Esophagus muscularis mucosa (tissue), 4 donors: ENCODE measurements at regions not wholly inside any gene's neighbourhood (a gene's known extent, or its start where the extent isn't known, plus 50 kb on each side); places are given as distances from the start of the nearest gene placed in this dataset.

Experiments
- DNase-seq: peaks from one replicate; pipeline ENCODE4 v3.0.0-alpha.2; 2017; ENCODE audit errors: extremely low spot score
- H3K27ac ChIP-seq, 4 donors: fragments of 200-600 bp; sonication (generic); replicated peaks in 1 of 4; 1 replicate in 3 of 4; 2 replicates in 1 of 4; pipeline ENCODE4 v1.5.1; 2016 to 2019; ENCODE audit warnings: mild to moderate bottlenecking in 1 of 4
- H3K27me3 ChIP-seq, 4 donors: fragments of 200-600 bp; sonication (generic); one replicate each; pipeline versions ENCODE4 v1.5.1 to v1.6.0; 2016 to 2019
- H3K36me3 ChIP-seq, 4 donors: fragments of 200-600 bp; sonication (generic); one replicate each; pipeline ENCODE4 v1.5.1; 2016 to 2019
- H3K4me1 ChIP-seq, 4 donors: fragments of 200-600 bp; sonication (generic); one replicate each; pipeline ENCODE4 v1.5.1; 2016 to 2019
- H3K4me3 ChIP-seq, 4 donors: fragments of 200-600 bp; sonication (generic); 1 replicate in 2 of 4; 2 replicates in 2 of 4; pipeline ENCODE4 v1.5.1; 2016 to 2019; ENCODE audit warnings: mild to moderate bottlenecking in 4 of 4, moderate library complexity in 1 of 4
- H3K9me3 ChIP-seq, 4 donors: fragments of 200-600 bp; sonication (generic); 1 replicate in 3 of 4; 2 replicates in 1 of 4; pipeline ENCODE4 v1.5.1; 2016 to 2019
- EP300 ChIP-seq: sonication (generic); formaldehyde crosslinking; IDR thresholded peaks from one replicate; pipeline ENCODE4 v1.6.1; 2017; ENCODE audit warnings: antibody characterized with exemption
- POLR2A ChIP-seq: fragments of 450-650 bp; IDR thresholded peaks from one replicate; pipeline ENCODE4 v1.6.1; 2017; ENCODE audit warnings: antibody characterized with exemption, moderate library complexity, mild to moderate bottlenecking, low read depth
- POLR2AphosphoS5 ChIP-seq, 2 donors: sonication (generic); formaldehyde crosslinking; IDR thresholded peaks; one replicate each; pipeline ENCODE4 v1.6.1; 2017; ENCODE audit warnings: antibody characterized with exemption in 2 of 2
- WGBS: methylation state at CpG from one replicate; pipeline ENCODE4 v1.1.5; 2018; 5-methylcytosine and 5-hydroxymethylcytosine counted together
- intact Hi-C: fragments of 100-400 bp; cut with DNase I; formaldehyde crosslinking; loops from one replicate; pipeline ENCODE4 v1.15.1; 2023
- TF ChIP-seq, protein P1 (sequence below), 3 experiments: fragments of 200-600 bp in 2 of 3; fragments of 450-650 bp in 1 of 3; sonication (generic) in 2 of 3; IDR thresholded peaks; one replicate each; pipeline ENCODE4 v1.5.1; 2017 to 2019; ENCODE audit warnings: antibody characterized with exemption in 3 of 3, mild to moderate bottlenecking in 2 of 3, moderate library complexity in 1 of 3

DNA sequence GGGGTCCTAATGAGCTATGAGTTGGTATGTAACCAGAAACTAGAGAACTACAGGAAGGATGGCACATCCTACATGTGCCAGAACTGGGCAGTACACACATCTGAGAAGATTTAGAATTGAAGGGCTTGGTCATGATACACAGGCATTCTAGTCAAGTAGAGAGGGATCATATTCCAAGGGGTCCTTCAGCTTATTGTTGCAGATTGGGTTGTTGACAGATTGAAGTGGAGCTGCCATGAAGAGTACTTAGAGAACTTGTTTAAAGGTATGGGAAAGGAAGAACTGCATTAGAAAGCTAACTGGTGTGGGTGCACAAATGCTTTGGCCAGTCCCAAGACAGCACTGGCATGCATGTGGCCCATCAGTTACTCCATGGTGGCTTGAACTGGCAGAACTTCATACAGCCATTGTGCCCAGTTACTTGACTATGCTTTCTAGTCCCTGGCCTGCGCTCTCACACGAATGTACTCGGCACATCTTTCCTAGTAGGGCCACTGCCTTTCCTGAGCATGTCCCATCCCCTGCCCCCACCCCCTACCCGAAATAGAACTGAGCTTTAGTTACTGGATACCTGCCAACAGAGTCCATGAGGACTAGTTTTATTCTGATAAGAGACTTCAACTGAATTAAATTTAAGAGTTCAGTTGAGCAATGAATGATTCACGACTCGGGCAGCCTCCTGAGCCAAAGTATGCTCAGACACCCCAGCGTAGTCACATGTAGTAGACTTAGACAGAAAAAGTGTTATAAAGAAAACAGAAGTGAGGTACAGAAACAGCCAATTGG is 64.0 kb downstream of the CCNG2 start:
- no peaks in the 10 kb centered on the region for H3K9me3 ChIP-seq
- no peak overlapping the region for H3K4me3 ChIP-seq
- no peak overlapping the region for H3K27ac ChIP-seq
- no peaks in the 10 kb centered on the region for H3K4me1 ChIP-seq
- no peaks in the 10 kb centered on the region for H3K27me3 ChIP-seq
- DNase-seq, result peak; percentile 78
- no peaks in the 10 kb centered on the region for H3K36me3 ChIP-seq
- 62% methylated on average over 7 of the region's 7 CpGs for WGBS
- intact Hi-C loops, result no loop called here
- TF ChIP-seq EP300 (no peak), POLR2A (no peak), POLR2AphosphoS5 (IDR thresholded peaks at IDR 0.05) (no peak)
- TF ChIP-seq, protein P1, sequence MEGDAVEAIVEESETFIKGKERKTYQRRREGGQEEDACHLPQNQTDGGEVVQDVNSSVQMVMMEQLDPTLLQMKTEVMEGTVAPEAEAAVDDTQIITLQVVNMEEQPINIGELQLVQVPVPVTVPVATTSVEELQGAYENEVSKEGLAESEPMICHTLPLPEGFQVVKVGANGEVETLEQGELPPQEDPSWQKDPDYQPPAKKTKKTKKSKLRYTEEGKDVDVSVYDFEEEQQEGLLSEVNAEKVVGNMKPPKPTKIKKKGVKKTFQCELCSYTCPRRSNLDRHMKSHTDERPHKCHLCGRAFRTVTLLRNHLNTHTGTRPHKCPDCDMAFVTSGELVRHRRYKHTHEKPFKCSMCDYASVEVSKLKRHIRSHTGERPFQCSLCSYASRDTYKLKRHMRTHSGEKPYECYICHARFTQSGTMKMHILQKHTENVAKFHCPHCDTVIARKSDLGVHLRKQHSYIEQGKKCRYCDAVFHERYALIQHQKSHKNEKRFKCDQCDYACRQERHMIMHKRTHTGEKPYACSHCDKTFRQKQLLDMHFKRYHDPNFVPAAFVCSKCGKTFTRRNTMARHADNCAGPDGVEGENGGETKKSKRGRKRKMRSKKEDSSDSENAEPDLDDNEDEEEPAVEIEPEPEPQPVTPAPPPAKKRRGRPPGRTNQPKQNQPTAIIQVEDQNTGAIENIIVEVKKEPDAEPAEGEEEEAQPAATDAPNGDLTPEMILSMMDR (IDR thresholded peaks at IDR 0.05), result no peak

DNA sequence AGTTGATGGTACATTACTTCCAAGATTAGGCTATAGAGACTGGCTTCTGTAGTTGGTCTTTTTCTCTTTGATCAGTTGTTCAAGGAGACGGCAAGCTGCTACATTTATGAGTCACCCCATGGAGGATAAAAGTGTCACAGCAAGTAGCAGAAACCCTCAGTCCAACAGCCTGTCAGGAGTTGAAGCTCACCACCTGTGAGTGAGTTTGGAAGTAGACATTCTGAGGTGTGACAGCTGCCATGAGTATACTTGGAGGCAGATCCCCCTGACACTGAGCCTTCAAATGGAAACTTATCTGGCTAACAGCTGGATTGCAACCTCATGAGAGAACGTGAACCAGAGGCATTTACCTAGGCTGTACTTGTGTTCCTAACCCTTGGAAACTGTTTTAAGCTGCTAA is 68.0 kb downstream of the CCNG2 start:
- Histone ChIP-seq H3K4me1 (no peaks in the 10 kb centered on the region), H3K9me3 (peaks cover 0 to 22% (median 18%) of the 10 kb centered on the region in 4 donors), H3K27ac (no peak overlapping the region), H3K36me3 (no peaks in the 10 kb centered on the region), H3K27me3 (no peaks in the 10 kb centered on the region), H3K4me3 (no peak overlapping the region)
- intact Hi-C loops, result no loop called here
- TF ChIP-seq POLR2AphosphoS5 (IDR thresholded peaks at IDR 0.05), result no peak
- TF ChIP-seq, protein P1 (IDR thresholded peaks at IDR 0.05), result no peak
- no peak for TF ChIP-seq EP300
- no peak for TF ChIP-seq POLR2A
- DNase-seq, result no peak
- WGBS, result 38% methylated on average over 2 of the region's 2 CpGs

DNA sequence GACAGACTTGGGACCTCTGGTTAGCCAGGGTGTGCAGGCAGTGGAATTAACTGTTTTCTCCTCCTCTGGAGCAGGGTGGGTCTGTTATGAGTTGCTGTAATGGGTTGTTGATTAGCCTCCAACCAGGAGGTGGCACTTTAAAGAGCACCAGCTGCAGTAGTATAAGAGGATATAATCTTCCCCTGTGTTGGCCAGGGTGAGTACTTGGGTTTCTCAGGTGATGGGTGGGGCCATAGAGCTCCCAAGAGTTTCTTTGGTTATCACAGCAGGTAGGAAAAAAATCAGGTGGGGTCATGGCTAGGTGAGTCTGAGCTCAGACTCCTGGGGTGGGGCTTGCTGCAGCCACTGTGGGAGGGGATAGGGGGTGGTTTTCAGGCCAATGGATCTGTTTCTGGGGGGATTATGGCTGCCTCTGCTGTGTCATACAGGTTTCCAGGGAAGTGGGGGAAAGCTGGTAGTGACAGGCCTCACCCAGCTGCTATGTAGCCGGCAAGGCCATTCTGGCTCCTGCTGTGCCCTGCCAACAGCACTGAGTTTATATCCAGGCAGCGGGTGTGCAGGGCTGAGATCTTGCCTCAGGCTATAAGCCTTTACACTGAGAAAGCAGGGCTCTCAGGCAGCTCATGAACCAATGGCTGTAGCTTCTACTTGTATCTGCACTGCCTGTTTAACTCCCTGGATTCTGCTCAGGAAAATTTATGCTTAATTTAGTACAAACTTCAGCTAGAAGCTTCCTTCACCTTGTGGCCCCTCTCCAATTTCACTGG is 70.1 kb downstream of the CCNG2 start:
- H3K4me3 ChIP-seq, result no peak overlapping the region
- peaks cover 0 to 3% (median 0%) of the 10 kb centered on the region in 4 donors for H3K4me1 ChIP-seq
- 94% methylated on average over 2 of the region's 2 CpGs for WGBS
- no peaks in the 10 kb centered on the region for H3K27me3 ChIP-seq
- peaks cover 0 to 22% (median 18%) of the 10 kb centered on the region in 4 donors for H3K9me3 ChIP-seq
- no peaks in the 10 kb centered on the region for H3K36me3 ChIP-seq
- DNase-seq, result no peak
- TF ChIP-seq POLR2A (no peak), EP300 (no peak)
- TF ChIP-seq, protein P1 (IDR thresholded peaks at IDR 0.05), result no peak
- intact Hi-C loops, result no loop called here
- no peak overlapping the region for H3K27ac ChIP-seq

DNA sequence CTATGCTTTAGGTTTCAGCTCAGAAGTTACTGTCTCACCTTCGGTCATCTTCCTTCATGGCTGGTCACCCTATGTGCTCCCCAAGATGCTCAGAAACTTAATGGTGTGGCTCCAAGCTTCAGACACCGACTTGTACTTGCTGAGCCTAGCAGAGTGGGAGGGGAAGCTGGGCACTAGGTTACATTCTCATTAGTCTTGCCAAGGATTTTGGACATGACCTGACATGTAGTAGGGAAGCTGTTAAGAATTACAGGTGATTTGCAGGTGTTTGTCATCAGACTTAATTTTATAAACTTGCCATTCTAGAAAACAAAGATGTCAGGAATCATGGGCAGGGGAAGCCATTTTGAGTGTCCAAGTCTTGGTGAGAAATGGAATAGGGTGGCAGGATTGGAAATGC is 72.4 kb downstream of the CCNG2 start:
- Histone ChIP-seq H3K4me1 (peaks cover 0 to 3% (median 0%) of the 10 kb centered on the region in 4 donors), H3K27ac (no peak overlapping the region), H3K27me3 (peaks cover 0 to 6% (median 0%) of the 10 kb centered on the region in 4 donors), H3K9me3 (peaks cover 0 to 22% (median 18%) of the 10 kb centered on the region in 4 donors), H3K4me3 (no peak overlapping the region), H3K36me3 (no peaks in the 10 kb centered on the region)
- 81% methylated on average over 2 of the region's 2 CpGs for WGBS
- intact Hi-C loops, result no loop called here
- DNase-seq, result no peak
- TF ChIP-seq, protein P1 (IDR thresholded peaks at IDR 0.05), result no peak
- TF ChIP-seq POLR2A (no peak), EP300 (no peak), POLR2AphosphoS5 (IDR thresholded peaks at IDR 0.05) (no peak)
